NT2/D1 (cell line): ENCODE measurements at regions not wholly inside any gene's neighbourhood (a gene's known extent, or its start where the extent isn't known, plus 50 kb on each side); places are given as distances from the start of the nearest gene placed in this dataset.

Experiments used
- YY1 ChIP-seq: IDR thresholded peaks from 2 replicates; pipeline ENCODE4 v1.6.1; 2011; ENCODE audit not compliant: insufficient read length, insufficient read depth
- ZNF274 ChIP-seq: IDR thresholded peaks from 2 replicates; pipeline ENCODE4 v1.6.1; 2011; ENCODE audit warnings: mild to moderate bottlenecking, low read depth, low read length

GRCh38 chr15:47492195-47492594 is 225.1 kb upstream of the SEMA6D start:
- TF ChIP-seq ZNF274 (no peak), YY1 (no peak)
